PC-9 (cell line): ENCODE measurements at regions not wholly inside any gene's neighbourhood (a gene's known extent, or its start where the extent isn't known, plus 50 kb on each side); places are given as distances from the start of the nearest gene placed in this dataset.

Experiments used
- BruUV-seq: library from RNA; stranded (reverse); fragments of 400-500 nt; replicated peaks from 2 replicates; lab custom pipeline; 2021; lab: Mats Ljungman, UMichigan
- CTCF ChIA-PET: fragments of 300-600 bp; sonication (Branson Sonifier 250); formaldehyde crosslinking; loops from one replicate; lab custom pipeline; 2022; ENCODE audit warnings: antibody characterized with exemption; lab: Charles Lee
- POLR2A ChIA-PET: fragments of 300-600 bp; sonication (Branson Sonifier 250); formaldehyde crosslinking; loops from one replicate; lab custom pipeline; 2022; ENCODE audit warnings: antibody characterized with exemption; ENCODE audit not compliant: unreplicated experiment; lab: Charles Lee
- DNase-seq, 2 experiments: peaks; one replicate each; pipeline versions ENCODE4 v3.0.0 to v3.0.0-alpha.2; 2015 to 2022; ENCODE audit warnings: mixed read lengths in 1 of 2
- H2AFZ ChIP-seq: fragments of 200-600 bp; sonication (generic); 2 replicates; pipeline ENCODE4 v1.8.1; 2017; ENCODE audit warnings: antibody characterized with exemption
- H3F3A ChIP-seq: fragments of 200-600 bp; sonication (generic); 2 replicates; pipeline ENCODE4 v1.8.1; 2017; ENCODE audit warnings: antibody characterized with exemption, mild to moderate bottlenecking, low read depth; ENCODE audit not compliant: insufficient read depth
- H3K27ac ChIP-seq: fragments of 200-600 bp; sonication (generic); 2 replicates; pipeline ENCODE4 v1.6.1; 2016; ENCODE audit warnings: mixed run types
- H3K27me3 ChIP-seq: fragments of 200-600 bp; sonication (generic); 2 replicates; pipeline ENCODE4 v1.6.1; 2016; ENCODE audit warnings: low read depth, mixed run types; ENCODE audit not compliant: insufficient read depth
- H3K36me3 ChIP-seq: fragments of 200-600 bp; sonication (generic); 2 replicates; pipeline ENCODE4 v1.6.1; 2016; ENCODE audit warnings: low read depth, mixed run types
- H3K4me1 ChIP-seq: fragments of 200-600 bp; sonication (generic); replicated peaks from 2 replicates; pipeline ENCODE4 v1.6.1; 2016; ENCODE audit warnings: mixed run types; ENCODE audit not compliant: insufficient read depth
- H3K4me2 ChIP-seq: fragments of 200-600 bp; sonication (generic); 2 replicates; pipeline ENCODE4 v1.6.1; 2017; ENCODE audit warnings: mixed run types
- H3K4me3 ChIP-seq: fragments of 200-600 bp; sonication (generic); 2 replicates; pipeline ENCODE4 v1.6.1; 2016; ENCODE audit warnings: mixed run types
- H3K79me2 ChIP-seq: fragments of 200-600 bp; sonication (generic); 2 replicates; pipeline ENCODE4 v1.6.1; 2017; ENCODE audit warnings: low read depth, mixed run types
- H3K9me2 ChIP-seq: fragments of 200-600 bp; sonication (generic); 2 replicates; pipeline ENCODE4 v1.8.1; 2017; ENCODE audit warnings: mild to moderate bottlenecking; ENCODE audit not compliant: insufficient read depth
- H3K9me3 ChIP-seq: fragments of 200-600 bp; sonication (generic); 2 replicates; pipeline ENCODE4 v1.8.1; 2016; ENCODE audit warnings: low read depth; ENCODE audit not compliant: insufficient read depth
- H4K20me1 ChIP-seq: fragments of 200-600 bp; sonication (generic); 2 replicates; pipeline ENCODE4 v1.8.1; 2017; ENCODE audit not compliant: insufficient read depth
- CTCF ChIP-seq: fragments of 200-600 bp; sonication (generic); conservative IDR thresholded peaks from 2 replicates; pipeline ENCODE4 v1.6.1; 2017; ENCODE audit warnings: mixed run types, antibody characterized with exemption, mild to moderate bottlenecking, moderate library complexity
- EZH2 ChIP-seq: fragments of 200-600 bp; sonication (generic); IDR thresholded peaks from 2 replicates; pipeline ENCODE4 v1.8.0; 2017; ENCODE audit warnings: antibody characterized with exemption, low read depth
- intact Hi-C: fragments of 100-400 bp; cut with micrococcal nuclease; formaldehyde crosslinking; loops from one replicate; pipeline ENCODE4 v1.10.0; 2022; ENCODE audit not compliant: unreplicated experiment

GRCh38 chr17:74041869-74042640, 161.4 kb upstream of the RPL38 start:
- Histone ChIP-seq H3K79me2 (no peaks in the 10 kb centered on the region), H2AFZ (no peak overlapping the region), H4K20me1 (no peaks in the 10 kb centered on the region), H3K36me3 (no peaks in the 10 kb centered on the region), H3K27me3 (peaks cover 74% of the 10 kb centered on the region), H3K9me2 (no peaks in the 10 kb centered on the region), H3F3A (no peaks in the 10 kb centered on the region), H3K27ac (no peak overlapping the region), H3K4me2 (no peak overlapping the region), H3K4me3 (no peak overlapping the region), H3K9me3 (0 out of 2 replicates have a peak, but pooled peaks cover 2% of the 10 kb centered on the region), H3K4me1 (no peaks in the 10 kb centered on the region)
- TF ChIP-seq CTCF (no peak), EZH2 (no peak)
- ChIA-PET POLR2A (interaction anchor here (0.6 kb wide), 1 partner anchor 100 kb away, joined by 4 read pairs; no protein-coding TSS in a partner anchor), CTCF (no interaction called here)
- BruUV-seq: no TSS peak
- no peak for DNase-seq
- intact Hi-C loops: no loop called here

GRCh38 chr17:74042744-74043486, 160.6 kb upstream of the RPL38 start:
- Histone ChIP-seq H3K79me2 (no peaks in the 10 kb centered on the region), H3K4me1 (no peaks in the 10 kb centered on the region), H4K20me1 (no peaks in the 10 kb centered on the region), H3K4me2 (no peak overlapping the region), H3K27me3 (peaks cover 74% of the 10 kb centered on the region), H3K36me3 (no peaks in the 10 kb centered on the region), H3F3A (no peaks in the 10 kb centered on the region), H3K4me3 (no peak overlapping the region), H3K9me3 (0 out of 2 replicates have a peak, but pooled peaks cover 2% of the 10 kb centered on the region), H3K27ac (no peak overlapping the region), H3K9me2 (no peaks in the 10 kb centered on the region), H2AFZ (no peak overlapping the region)
- DNase-seq: peak; percentile 27 to 70
- POLR2A ChIA-PET: no interaction called here
- no TSS peak for BruUV-seq
- intact Hi-C loops: no loop called here
- TF ChIP-seq EZH2 (no peak), CTCF (no peak)
- CTCF ChIA-PET: interaction anchor here (0.5 kb wide), 1 partner anchor 102 kb away, joined by 14 read pairs; no protein-coding TSS in a partner anchor

- H3K36me3 ChIP-seq: no peaks in the 10 kb centered on the region
- CTCF ChIA-PET: no interaction called here
- no peak for TF ChIP-seq CTCF
- TF ChIP-seq EZH2: no peak
- no TSS peak for BruUV-seq
- no peaks in the 10 kb centered on the region for H3F3A ChIP-seq
- H3K27me3 ChIP-seq: peaks cover 75% of the 10 kb centered on the region
- peaks cover 2% of the 10 kb centered on the region; the same call in 1 of the 2 replicates for H4K20me1 ChIP-seq
- H2AFZ ChIP-seq: no peak overlapping the region
- no peak overlapping the region for H3K4me2 ChIP-seq
- H3K27ac ChIP-seq: no peak overlapping the region
- H3K4me3 ChIP-seq: no peak overlapping the region
- no peak for DNase-seq
- no peaks in the 10 kb centered on the region for H3K4me1 ChIP-seq
- H3K9me3 ChIP-seq: 0 out of 2 replicates have a peak, but pooled peaks cover 2% of the 10 kb centered on the region
- intact Hi-C loops: no loop called here
- H3K9me2 ChIP-seq: no peaks in the 10 kb centered on the region
- H3K79me2 ChIP-seq: no peaks in the 10 kb centered on the region
- POLR2A ChIA-PET: no interaction called here
These were observed 159.5 kb upstream of the RPL38 start for GRCh38 chr17:74043976-74044375.
